HCT116 (cell line): ENCODE measurements at regions not wholly inside any gene's neighbourhood (a gene's known extent, or its start where the extent isn't known, plus 50 kb on each side); places are given as distances from the start of the nearest gene placed in this dataset.

Experiments used
- ATAC-seq: fragments of 200-7000 bp; cut with Tn5 transposase; 2 replicates; pipeline ENCODE4 v1.9.1; 2020; ENCODE audit warnings: mild to moderate bottlenecking, moderate library complexity
- BruUV-seq: library from RNA; stranded (reverse); fragments of 400-500 nt; replicated peaks from 2 replicates; lab custom pipeline; 2021; lab: Mats Ljungman, UMichigan
- CTCF ChIA-PET: fragments of 300-600 bp; sonication (Branson Sonifier 250); formaldehyde crosslinking; loops from one replicate; lab custom pipeline; 2021; ENCODE audit warnings: antibody characterized with exemption; lab: Charles Lee
- POLR2A ChIA-PET: fragments of 300-600, 350-600 bp; sonication (Branson Sonifier 250); formaldehyde crosslinking; loops from one replicate; lab custom pipeline; 2021; ENCODE audit warnings: antibody characterized with exemption; lab: Charles Lee
- RAD21 ChIA-PET, 2 experiments: fragments of 300-600 bp; sonication (Branson Sonifier 250); formaldehyde crosslinking; loops; one replicate each; lab custom pipeline; 2023; ENCODE audit warnings: low total read pairs in 2 of 2; ENCODE audit not compliant: uncharacterized antibody in 2 of 2, unreplicated experiment in 2 of 2, low non-redundant PET in 1 of 2; lab: Charles Lee
- DNase-seq: peaks from one replicate; pipeline ENCODE4 v3.0.0-alpha.2; 2010; ENCODE audit warnings: low read depth, low spot score
- H2AFZ ChIP-seq: fragments of 200-600 bp; shearing (Covaris generic), sonication (generic); 2 replicates; pipeline ENCODE4 v1.6.1; 2017; ENCODE audit warnings: low read depth, mixed run types, mixed read lengths, antibody characterized with exemption, low read length; ENCODE audit not compliant: poor library complexity, severe bottlenecking
- H3K27ac ChIP-seq: 2 replicates; pipeline ENCODE4 v1.5.1; 2012; ENCODE audit warnings: low read depth, low read length
- H3K27me3 ChIP-seq: fragments of 200-600 bp; sonication (generic); 2 replicates; pipeline ENCODE4 v1.6.1; 2016; ENCODE audit warnings: mixed run types, low read length, mixed read lengths; ENCODE audit not compliant: insufficient read depth
- H3K36me3 ChIP-seq, 2 experiments: fragments of 200-500 bp in 1 of 2; fragments of 200-600 bp in 1 of 2; sonication (Bioruptor generic) in 1 of 2; sonication (generic) in 1 of 2; 2 replicates each; pipeline versions ENCODE4 v1.5.1 to v1.6.1; 2014 to 2016; ENCODE audit warnings: low read length in 2 of 2, inconsistent platforms in 1 of 2, mixed read lengths in 1 of 2, mixed run types in 1 of 2; ENCODE audit not compliant: insufficient read depth in 2 of 2, control insufficient read depth in 1 of 2
- H3K4me1 ChIP-seq, 2 experiments: fragments of 200-600 bp in 1 of 2; sonication (generic) in 1 of 2; 2 replicates each; pipeline versions ENCODE4 v1.5.1 to v1.6.1; 2012 to 2017; ENCODE audit warnings: low read length in 2 of 2, inconsistent platforms in 1 of 2, mild to moderate bottlenecking in 1 of 2, mixed read lengths in 1 of 2, mixed run types in 1 of 2, moderate library complexity in 1 of 2; ENCODE audit not compliant: insufficient read depth in 2 of 2, control insufficient read depth in 1 of 2
- H3K4me2 ChIP-seq: fragments of 200-600 bp; sonication (generic); 2 replicates; pipeline ENCODE4 v1.6.1; 2017; ENCODE audit warnings: mixed run types, low read length, mixed read lengths
- H3K4me3 ChIP-seq, 2 experiments: fragments of 200-600 bp in 1 of 2; sonication (generic) in 1 of 2; replicated peaks in 1 of 2; 2 replicates each; pipeline ENCODE4 v1.5.1; 2011 to 2016; ENCODE audit warnings: low read length in 2 of 2, control low read depth in 1 of 2, low read depth in 1 of 2, mild to moderate bottlenecking in 1 of 2, mixed read lengths in 1 of 2, mixed run types in 1 of 2
- H3K79me2 ChIP-seq: fragments of 200-600 bp; sonication (generic); 2 replicates; pipeline ENCODE4 v1.6.1; 2017; ENCODE audit warnings: mild to moderate bottlenecking, mixed run types, low read length, moderate library complexity, mixed read lengths; ENCODE audit not compliant: insufficient read depth
- H3K9ac ChIP-seq: fragments of 200-600 bp; sonication (generic); 2 replicates; pipeline ENCODE4 v1.6.1; 2016; ENCODE audit warnings: low read length, mixed read lengths
- H3K9me2 ChIP-seq: fragments of 200-600 bp; sonication (generic), shearing (Covaris generic); 2 replicates; pipeline ENCODE4 v1.6.1; 2017; ENCODE audit warnings: mixed run types, mild to moderate bottlenecking, moderate library complexity; ENCODE audit not compliant: insufficient read depth
- H3K9me3 ChIP-seq, 2 experiments: fragments of 200-500 bp in 1 of 2; fragments of 200-600 bp in 1 of 2; sonication (Bioruptor generic) in 1 of 2; sonication (generic) in 1 of 2; 2 replicates each; pipeline ENCODE4 v1.6.1; 2014 to 2017; ENCODE audit warnings: low read length in 2 of 2, mixed read lengths in 2 of 2, inconsistent platforms in 1 of 2, low read depth in 1 of 2, mild to moderate bottlenecking in 1 of 2, mixed run types in 1 of 2, moderate library complexity in 1 of 2; ENCODE audit not compliant: control insufficient read depth in 1 of 2, insufficient read depth in 1 of 2
- H4K20me1 ChIP-seq: fragments of 200-600 bp; sonication (generic), shearing (Covaris generic); 2 replicates; pipeline ENCODE4 v1.6.1; 2017; ENCODE audit warnings: mixed run types, mild to moderate bottlenecking, moderate library complexity; ENCODE audit not compliant: insufficient read depth
- CBX3 ChIP-seq: IDR thresholded peaks from 2 replicates; pipeline ENCODE4 v1.6.1; 2012; ENCODE audit warnings: low read depth
- CEBPB ChIP-seq: IDR thresholded peaks from 2 replicates; pipeline ENCODE4 v1.6.1; 2012; ENCODE audit warnings: low read depth
- ELF1 ChIP-seq: IDR thresholded peaks from 2 replicates; pipeline ENCODE4 v1.6.1; 2012; ENCODE audit warnings: low read depth, borderline replicate concordance
- EZH2 ChIP-seq: fragments of 200-600 bp; sonication (generic); IDR thresholded peaks from 2 replicates; pipeline ENCODE4 v1.6.1; 2017; ENCODE audit warnings: antibody characterized with exemption, mixed run types
- EZH2phosphoT487 ChIP-seq: fragments of 200-600 bp; IDR thresholded peaks from 2 replicates; pipeline ENCODE4 v1.6.1; 2018; ENCODE audit warnings: antibody characterized with exemption, borderline replicate concordance
- FOSL1 ChIP-seq: IDR thresholded peaks from 2 replicates; pipeline ENCODE4 v1.6.1; 2012; ENCODE audit warnings: low read depth
- RAD21 ChIP-seq: IDR thresholded peaks from 2 replicates; pipeline ENCODE4 v1.6.1; 2012; ENCODE audit warnings: low read depth, mild to moderate bottlenecking
- SIN3A ChIP-seq: IDR thresholded peaks from 2 replicates; pipeline ENCODE4 v1.6.1; 2012; ENCODE audit warnings: low read depth
- SP1 ChIP-seq: IDR thresholded peaks from 2 replicates; pipeline ENCODE4 v1.6.1; 2012; ENCODE audit warnings: low read depth
- SRF ChIP-seq: IDR thresholded peaks from 2 replicates; pipeline ENCODE4 v1.6.1; 2012; ENCODE audit warnings: low read depth
- TCF7L2 ChIP-seq: IDR thresholded peaks from 2 replicates; pipeline ENCODE4 v1.7.0; 2011; ENCODE audit warnings: borderline replicate concordance, inconsistent platforms; ENCODE audit not compliant: insufficient read depth, insufficient read length; ENCODE audit errors: extremely low read depth
- YY1 ChIP-seq: IDR thresholded peaks from 2 replicates; pipeline ENCODE4 v1.6.1; 2011; ENCODE audit warnings: low read length, low read depth, moderate library complexity, mild to moderate bottlenecking; ENCODE audit not compliant: insufficient replicate concordance; ENCODE audit errors: extremely low read depth
- ZFX ChIP-seq: fragments of 450-650 bp; IDR thresholded peaks from 2 replicates; pipeline ENCODE4 v1.6.1; 2017
- ZNF274 ChIP-seq: fragments of 200-500 bp; sonication (Bioruptor generic); IDR thresholded peaks from 2 replicates; pipeline ENCODE4 v1.6.1; 2014; ENCODE audit warnings: mild to moderate bottlenecking, low read depth, low read length, inconsistent platforms
- intact Hi-C: fragments of 100-400 bp; cut with micrococcal nuclease; formaldehyde crosslinking; loops from 2 replicates; pipeline ENCODE4 v1.10.0; 2022
- TF ChIP-seq, protein P1 (sequence below): IDR thresholded peaks from 2 replicates; pipeline ENCODE4 v1.6.1; 2012
- TF ChIP-seq, protein P2 (sequence below), 3 experiments: fragments of 200-600 bp in 1 of 3; sonication (generic) in 1 of 3; IDR thresholded peaks in 2 of 3; conservative IDR thresholded peaks in 1 of 3; 2 replicates each; pipeline ENCODE4 v1.5.1; 2012 to 2017; ENCODE audit warnings: low read depth in 2 of 3, low read length in 2 of 3, antibody characterized with exemption in 1 of 3, borderline replicate concordance in 1 of 3, control low read depth in 1 of 3, mild to moderate bottlenecking in 1 of 3, mixed read lengths in 1 of 3, mixed run types in 1 of 3, moderate library complexity in 1 of 3; ENCODE audit not compliant: insufficient read depth in 1 of 3

DNA sequence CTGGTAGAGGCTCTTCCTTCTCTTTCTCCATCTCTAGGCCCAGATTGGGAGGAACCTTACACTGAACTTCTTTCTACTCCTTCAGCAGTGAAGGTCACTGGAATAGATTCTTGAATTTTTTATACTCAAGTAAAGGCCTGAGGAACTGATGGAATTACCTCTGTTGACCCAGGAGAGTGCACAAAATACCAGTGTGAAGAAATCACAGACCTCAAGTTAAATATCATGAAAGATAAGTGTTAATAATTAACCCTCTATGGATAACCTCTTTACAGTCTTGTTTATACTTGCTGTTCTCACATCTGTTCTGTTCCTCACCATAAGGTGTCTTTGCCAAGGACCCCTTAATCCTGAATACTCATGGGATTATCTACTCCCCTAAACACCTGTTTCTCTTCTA lies 244.4 kb upstream of the STAC start:
- Histone ChIP-seq H3K27ac (no peak overlapping the region), H3K9me3 (no peaks in the 10 kb centered on the region; a peak in 1 of 4 replicates), H3K4me1 (no peaks in the 10 kb centered on the region), H2AFZ (no peak overlapping the region), H3K27me3 (no peaks in the 10 kb centered on the region), H3K36me3 (no peaks in the 10 kb centered on the region), H3K4me2 (no peak overlapping the region), H3K9me2 (no peaks in the 10 kb centered on the region), H3K4me3 (no peak overlapping the region), H3K9ac (no peak overlapping the region), H4K20me1 (no peaks in the 10 kb centered on the region), H3K79me2 (no peaks in the 10 kb centered on the region)
- no peak for DNase-seq
- POLR2A ChIA-PET: no interaction called here
- intact Hi-C loops: no loop called here
- TF ChIP-seq EZH2 (no peak), ELF1 (no peak), CBX3 (no peak), FOSL1 (no peak), SIN3A (no peak), SRF (no peak), CEBPB (no peak), EZH2phosphoT487 (no peak)
- TF ChIP-seq, protein P1, sequence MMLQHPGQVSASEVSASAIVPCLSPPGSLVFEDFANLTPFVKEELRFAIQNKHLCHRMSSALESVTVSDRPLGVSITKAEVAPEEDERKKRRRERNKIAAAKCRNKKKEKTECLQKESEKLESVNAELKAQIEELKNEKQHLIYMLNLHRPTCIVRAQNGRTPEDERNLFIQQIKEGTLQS: no peak
- TF ChIP-seq, protein P2, sequence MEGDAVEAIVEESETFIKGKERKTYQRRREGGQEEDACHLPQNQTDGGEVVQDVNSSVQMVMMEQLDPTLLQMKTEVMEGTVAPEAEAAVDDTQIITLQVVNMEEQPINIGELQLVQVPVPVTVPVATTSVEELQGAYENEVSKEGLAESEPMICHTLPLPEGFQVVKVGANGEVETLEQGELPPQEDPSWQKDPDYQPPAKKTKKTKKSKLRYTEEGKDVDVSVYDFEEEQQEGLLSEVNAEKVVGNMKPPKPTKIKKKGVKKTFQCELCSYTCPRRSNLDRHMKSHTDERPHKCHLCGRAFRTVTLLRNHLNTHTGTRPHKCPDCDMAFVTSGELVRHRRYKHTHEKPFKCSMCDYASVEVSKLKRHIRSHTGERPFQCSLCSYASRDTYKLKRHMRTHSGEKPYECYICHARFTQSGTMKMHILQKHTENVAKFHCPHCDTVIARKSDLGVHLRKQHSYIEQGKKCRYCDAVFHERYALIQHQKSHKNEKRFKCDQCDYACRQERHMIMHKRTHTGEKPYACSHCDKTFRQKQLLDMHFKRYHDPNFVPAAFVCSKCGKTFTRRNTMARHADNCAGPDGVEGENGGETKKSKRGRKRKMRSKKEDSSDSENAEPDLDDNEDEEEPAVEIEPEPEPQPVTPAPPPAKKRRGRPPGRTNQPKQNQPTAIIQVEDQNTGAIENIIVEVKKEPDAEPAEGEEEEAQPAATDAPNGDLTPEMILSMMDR (IDR thresholded peaks at IDR 0.05 in 2 of 3, conservative IDR thresholded peaks at IDR 0.05 in 1 of 3; ENCODE audit: borderline replicate concordance in 1 of 3, insufficient read depth in 1 of 3, low read depth in 2 of 3, low read length in 2 of 3): no peak
- CTCF ChIA-PET: no interaction called here
- no TSS peak for BruUV-seq
- no peak for ATAC-seq
- RAD21 ChIA-PET: no interaction called here

DNA sequence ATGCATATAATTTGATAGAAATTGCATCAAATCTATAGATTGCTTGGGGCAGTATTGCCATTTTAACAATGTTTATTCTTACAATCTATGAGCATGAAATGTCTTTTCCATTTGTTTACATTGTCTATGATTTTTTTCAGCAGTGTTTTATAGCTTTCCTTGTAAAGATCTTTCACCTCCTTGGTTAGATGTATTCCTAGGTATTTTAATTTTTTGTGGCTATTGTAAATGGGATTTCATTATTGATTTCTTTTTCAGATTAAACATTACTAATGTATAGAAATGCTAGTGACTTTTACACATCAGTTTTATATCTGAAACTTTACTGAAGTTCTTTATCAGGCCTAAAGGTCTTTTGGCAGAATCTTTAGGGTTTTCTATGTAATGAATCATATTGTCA lies 237.6 kb upstream of the STAC start:
- Histone ChIP-seq H3K4me2 (no peak overlapping the region), H3K27me3 (no peaks in the 10 kb centered on the region), H3K4me3 (no peak overlapping the region), H3K36me3 (no peaks in the 10 kb centered on the region), H3K4me1 (no peaks in the 10 kb centered on the region), H4K20me1 (no peaks in the 10 kb centered on the region), H3K79me2 (no peaks in the 10 kb centered on the region), H3K9me2 (no peaks in the 10 kb centered on the region), H3K9ac (no peak overlapping the region), H3K9me3 (no peaks in the 10 kb centered on the region; a peak in 1 of 4 replicates), H2AFZ (no peak overlapping the region), H3K27ac (no peak overlapping the region)
- intact Hi-C loops: no loop called here
- no TSS peak for BruUV-seq
- DNase-seq (no peak), ATAC-seq (no peak)
- RAD21 ChIA-PET: no interaction called here
- CTCF ChIA-PET: no interaction called here
- POLR2A ChIA-PET: no interaction called here
- TF ChIP-seq TCF7L2: no peak
- no peak for TF ChIP-seq YY1
- no peak for TF ChIP-seq ZNF274
- no peak for TF ChIP-seq CBX3
- no peak for TF ChIP-seq ZFX
- no peak for TF ChIP-seq SP1
- TF ChIP-seq EZH2phosphoT487: no peak
- TF ChIP-seq, protein P2 (IDR thresholded peaks at IDR 0.05 in 2 of 3, conservative IDR thresholded peaks at IDR 0.05 in 1 of 3; ENCODE audit: borderline replicate concordance in 1 of 3, insufficient read depth in 1 of 3, low read depth in 2 of 3, low read length in 2 of 3): no peak
- no peak for TF ChIP-seq SIN3A
- TF ChIP-seq RAD21: no peak
- no peak for TF ChIP-seq EZH2
- TF ChIP-seq, protein P1: no peak
- TF ChIP-seq FOSL1: no peak
- no peak for TF ChIP-seq CEBPB
- TF ChIP-seq SRF: no peak
